GM12873 (cell line): ENCODE measurements at regions not wholly inside any gene's neighbourhood (a gene's known extent, or its start where the extent isn't known, plus 50 kb on each side); places are given as distances from the start of the nearest gene placed in this dataset.

Source experiments
- TF ChIP-seq, protein P1 (sequence below): IDR thresholded peaks from 2 replicates; pipeline ENCODE4 v1.5.1; 2012; ENCODE audit warnings: low read depth, mild to moderate bottlenecking, moderate library complexity, low read length, control low read depth; ENCODE audit not compliant: insufficient read depth; ENCODE audit errors: missing control alignments

DNA sequence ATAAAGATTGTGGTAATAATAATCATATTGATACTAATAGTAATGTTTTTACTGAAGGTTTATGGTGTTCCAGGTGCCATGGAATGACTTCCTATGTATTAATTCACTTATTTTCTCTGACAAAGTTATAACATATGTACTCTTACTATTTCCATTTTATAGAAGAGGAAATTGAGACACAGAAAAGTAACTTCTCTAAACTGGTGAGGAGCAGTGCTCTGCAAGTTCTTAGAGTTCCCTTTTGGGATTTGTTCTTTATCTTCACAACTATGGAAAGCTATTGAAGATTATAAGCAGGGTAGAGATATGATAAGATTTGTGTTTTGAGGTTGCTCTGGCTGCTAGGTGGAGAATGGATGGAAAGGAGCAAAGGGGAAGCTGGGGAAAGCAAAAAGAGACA, 83.9 kb upstream of the OLFM4 start:
- TF ChIP-seq, protein P1, sequence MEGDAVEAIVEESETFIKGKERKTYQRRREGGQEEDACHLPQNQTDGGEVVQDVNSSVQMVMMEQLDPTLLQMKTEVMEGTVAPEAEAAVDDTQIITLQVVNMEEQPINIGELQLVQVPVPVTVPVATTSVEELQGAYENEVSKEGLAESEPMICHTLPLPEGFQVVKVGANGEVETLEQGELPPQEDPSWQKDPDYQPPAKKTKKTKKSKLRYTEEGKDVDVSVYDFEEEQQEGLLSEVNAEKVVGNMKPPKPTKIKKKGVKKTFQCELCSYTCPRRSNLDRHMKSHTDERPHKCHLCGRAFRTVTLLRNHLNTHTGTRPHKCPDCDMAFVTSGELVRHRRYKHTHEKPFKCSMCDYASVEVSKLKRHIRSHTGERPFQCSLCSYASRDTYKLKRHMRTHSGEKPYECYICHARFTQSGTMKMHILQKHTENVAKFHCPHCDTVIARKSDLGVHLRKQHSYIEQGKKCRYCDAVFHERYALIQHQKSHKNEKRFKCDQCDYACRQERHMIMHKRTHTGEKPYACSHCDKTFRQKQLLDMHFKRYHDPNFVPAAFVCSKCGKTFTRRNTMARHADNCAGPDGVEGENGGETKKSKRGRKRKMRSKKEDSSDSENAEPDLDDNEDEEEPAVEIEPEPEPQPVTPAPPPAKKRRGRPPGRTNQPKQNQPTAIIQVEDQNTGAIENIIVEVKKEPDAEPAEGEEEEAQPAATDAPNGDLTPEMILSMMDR, result no peak

DNA sequence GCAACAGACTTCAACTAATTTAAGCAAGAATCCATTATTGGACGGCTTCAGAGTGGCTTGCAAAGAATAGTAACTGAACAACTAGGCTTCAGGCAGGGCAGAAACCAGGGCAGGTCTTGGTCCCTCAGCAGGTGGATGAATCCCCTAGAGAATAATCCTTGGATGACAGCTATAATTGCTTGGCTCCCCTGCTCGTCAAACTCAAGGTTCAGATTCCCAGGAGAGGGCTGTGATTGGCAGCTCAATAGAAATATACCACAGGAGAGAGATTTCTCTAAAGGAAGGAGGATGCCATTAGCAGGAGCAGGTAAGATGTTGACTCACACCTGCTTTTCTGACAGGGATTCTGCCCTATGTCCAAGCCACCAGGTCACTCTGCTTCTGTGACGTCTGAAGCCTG, 89.6 kb upstream of the PCDH8 start:
- TF ChIP-seq, protein P1, result no peak

DNA sequence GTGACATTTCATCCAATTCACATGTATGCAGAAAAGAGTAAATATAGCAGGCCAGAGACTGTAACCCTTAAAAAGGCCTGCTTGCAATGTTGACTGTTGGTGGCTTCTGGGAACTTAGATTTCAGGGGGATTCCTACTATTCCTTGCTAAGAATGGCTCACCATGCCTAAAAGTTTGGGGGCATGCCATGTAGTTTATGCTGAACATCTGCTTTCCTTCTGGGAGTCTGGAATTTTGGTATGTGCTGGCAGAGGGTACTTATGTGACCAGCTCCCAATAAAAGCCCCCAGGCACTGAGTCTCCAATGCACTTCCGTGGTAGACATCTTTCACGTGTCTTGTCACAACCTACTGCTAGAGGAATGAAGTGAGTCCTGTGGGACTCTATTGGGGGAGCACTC, 88.4 kb upstream of the PCDH8 start:
- TF ChIP-seq, protein P1, result no peak

DNA sequence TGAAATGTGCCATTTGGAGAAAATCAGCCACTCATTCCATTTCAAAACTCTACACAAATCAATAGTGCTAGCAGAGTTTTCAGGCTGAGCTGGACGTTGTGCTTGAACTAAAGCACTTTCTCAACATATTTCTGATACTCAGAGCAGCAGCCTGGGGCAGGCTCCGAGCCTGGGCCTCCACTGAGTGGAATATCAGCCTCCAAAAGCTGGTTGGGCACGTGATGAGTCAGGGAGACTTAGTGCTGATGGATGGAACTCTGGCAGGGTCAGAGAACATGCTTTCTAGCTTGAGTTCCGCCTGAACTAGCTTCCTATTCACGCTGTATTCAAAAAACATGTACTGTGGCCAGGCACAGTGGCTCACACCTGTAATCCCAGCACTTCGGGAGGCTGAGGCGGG, 85.8 kb upstream of the PCDH8 start:
- TF ChIP-seq, protein P1, result no peak

DNA sequence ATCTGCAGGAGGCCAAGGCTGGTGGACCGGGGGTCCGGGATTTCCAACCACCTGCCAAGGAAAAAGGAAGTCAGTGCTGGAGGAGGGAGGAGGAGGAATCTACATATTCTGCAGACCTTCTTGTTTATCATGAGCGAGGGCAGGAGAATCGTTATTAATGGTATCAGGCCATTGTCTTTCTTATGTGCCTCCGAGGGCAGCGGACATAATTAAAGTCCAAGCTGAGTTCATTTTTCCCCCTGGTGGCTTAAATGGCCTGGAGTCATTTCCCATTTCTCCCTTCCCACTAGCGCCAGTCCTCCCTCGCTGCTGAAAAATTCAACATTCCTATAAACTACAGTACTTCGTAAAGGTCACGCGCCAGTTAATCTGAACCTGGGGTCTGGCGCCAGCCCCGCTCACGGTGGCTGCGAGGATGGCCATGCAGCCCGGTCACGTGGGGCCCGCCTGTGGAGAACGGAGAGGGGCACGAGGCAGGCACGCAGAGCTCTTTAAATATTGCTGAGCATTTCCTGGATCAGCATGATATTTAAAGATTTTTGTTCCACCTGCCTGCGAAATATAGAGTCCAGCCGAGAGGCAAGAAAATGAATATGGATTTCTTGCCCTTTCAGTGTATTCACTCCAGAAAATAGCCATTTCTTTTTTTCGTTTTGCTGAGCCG, 85.2 kb upstream of the PCDH8 start:
- TF ChIP-seq, protein P1, result no peak

DNA sequence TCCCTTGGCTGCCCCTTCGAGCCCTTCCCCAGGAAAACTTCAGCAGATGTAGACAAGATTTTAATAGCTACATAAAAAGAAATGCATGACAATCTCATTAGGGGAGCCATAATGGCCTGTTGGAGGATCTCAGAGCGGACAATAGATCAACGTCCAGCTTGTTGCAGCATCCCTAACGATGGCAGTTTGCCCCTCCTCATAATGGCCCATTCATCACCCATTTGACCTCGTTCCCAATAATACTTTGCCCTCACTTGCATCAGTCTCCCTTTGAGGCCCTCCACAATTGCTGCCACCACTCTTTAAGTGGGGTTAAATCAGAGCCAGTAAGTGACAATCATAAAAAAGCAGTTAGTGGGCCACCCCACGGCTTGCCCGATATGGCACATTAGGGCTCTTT, 84.7 kb upstream of the PCDH8 start:
- TF ChIP-seq, protein P1, result no peak

DNA sequence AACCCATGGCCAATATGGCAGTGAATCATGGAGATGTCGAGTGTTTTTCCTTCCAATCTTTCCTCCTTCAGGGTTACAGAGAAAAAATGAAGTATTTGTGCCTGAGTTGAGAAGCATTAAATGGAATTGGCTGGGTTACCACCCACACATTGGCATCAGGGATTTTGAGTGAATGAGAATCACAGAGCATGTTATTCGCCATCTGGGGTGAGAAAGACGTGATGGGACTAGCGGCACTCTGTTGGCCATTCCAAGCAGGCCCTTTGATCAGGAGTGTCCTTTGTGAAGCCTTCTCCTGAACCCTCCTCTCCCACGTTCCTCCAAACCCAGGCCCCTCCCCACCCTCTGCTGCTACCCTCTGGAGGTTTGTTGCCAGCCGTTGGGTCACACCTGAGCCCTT, 84.2 kb upstream of the PCDH8 start:
- TF ChIP-seq, protein P1, result no peak
